ENCODE measurements at regions not wholly inside any gene's neighbourhood (a gene's known extent, or its start where the extent isn't known, plus 50 kb on each side); places are given as distances from the start of the nearest gene placed in this dataset.

DNA sequence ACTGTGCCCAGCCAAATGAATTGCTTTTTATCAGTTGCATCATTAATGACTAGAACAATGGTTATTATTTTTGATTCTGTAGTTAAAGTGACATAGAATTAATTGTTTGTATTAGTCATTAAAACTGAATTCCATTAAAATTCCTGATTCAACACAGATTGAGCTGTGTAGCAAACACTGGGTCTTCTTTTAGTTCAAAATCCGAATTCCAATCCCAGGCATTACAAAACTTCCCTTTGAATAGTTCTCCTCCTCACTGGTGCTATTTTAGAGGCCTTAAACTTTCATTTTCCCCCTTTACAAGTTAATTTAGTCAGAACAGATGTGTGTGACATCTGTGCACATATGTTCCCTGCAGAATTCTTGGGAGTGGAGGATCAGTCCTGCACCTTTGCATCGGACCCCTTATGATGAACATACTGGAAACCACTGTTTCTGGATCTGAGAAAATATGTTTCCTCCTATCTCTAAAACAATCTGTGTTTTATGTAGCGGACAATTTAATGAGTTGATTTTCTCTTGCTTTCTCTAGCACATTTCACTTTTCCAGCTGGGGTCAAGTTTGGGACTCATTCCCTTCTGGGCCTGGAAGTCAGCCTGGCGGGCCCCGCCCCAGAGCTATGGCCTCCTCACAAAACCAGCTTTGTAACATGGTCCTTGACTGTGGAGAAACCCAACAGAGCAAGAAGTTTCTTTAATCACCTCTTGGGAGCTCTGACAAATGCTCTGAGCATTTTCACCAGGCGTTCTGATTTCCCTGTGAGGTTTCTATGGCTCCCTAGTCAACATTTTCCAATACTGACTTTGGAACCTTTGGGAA, 87.9 kb upstream of the MAMDC2 start:
- no peak for DNase-seq (ENCODE audit: low read depth)

DNA sequence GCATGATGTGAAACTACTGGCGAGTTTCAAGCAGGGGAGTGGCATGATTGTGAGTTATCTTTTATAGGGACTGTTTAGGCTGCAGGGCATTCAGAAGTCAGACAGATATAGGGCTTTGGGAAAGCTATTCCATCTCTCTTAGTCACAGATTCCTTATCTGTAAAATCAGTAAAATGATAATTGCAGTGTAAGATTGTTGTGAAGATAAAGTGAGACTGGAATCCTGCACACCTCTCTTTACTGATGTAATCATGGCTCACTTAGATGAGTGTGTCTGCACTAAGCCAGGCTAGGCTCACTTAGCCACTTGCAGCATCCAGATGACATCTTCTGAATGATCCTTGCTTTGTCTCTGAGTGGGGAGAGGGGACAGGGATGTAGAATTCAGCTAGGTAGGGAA, 81.8 kb upstream of the MAMDC2 start:
- no peak for DNase-seq (ENCODE audit: low read depth)

DNA sequence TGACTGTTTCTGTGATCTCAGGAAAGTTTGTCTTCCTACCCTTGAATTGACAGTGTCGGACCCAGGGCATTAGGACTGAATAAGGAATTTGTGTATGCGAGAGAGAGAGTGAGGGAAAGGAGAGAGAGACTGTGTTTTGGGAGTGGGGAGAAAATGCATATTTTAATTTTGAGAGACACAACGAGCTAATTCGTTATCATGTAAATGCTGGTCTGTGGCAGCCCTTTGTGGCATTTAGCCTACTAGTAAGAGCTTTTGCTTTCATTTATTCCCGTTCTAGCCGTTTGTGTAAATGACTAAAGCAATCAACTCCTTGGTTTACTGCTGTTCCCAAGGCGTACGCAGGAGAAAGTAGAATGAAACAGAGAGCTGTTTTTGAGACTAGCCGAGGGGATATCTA, 79.8 kb upstream of the MAMDC2 start:
- DNase-seq (ENCODE audit: low read depth) = no peak

DNA sequence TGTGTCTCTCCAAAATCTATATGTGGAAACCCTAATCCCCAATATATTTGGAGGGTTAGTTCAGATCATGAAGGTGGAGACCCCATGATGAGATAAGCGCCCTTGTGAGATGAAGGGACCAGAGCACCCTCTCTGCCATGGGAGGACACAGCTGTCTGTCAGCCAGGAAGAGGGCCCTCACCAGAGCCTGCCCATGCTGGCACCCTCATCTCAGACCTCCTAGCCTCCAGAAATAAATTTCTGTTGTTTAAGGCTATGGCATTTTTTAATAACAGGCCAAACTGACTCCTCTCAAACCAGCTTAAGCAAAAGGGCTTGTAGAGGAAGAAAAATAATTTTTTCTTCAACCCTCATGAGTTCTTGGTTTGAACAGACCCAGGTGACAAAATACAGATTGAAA, 79.2 kb upstream of the MAMDC2 start:
- no peak for DNase-seq (ENCODE audit: low read depth)

DNA sequence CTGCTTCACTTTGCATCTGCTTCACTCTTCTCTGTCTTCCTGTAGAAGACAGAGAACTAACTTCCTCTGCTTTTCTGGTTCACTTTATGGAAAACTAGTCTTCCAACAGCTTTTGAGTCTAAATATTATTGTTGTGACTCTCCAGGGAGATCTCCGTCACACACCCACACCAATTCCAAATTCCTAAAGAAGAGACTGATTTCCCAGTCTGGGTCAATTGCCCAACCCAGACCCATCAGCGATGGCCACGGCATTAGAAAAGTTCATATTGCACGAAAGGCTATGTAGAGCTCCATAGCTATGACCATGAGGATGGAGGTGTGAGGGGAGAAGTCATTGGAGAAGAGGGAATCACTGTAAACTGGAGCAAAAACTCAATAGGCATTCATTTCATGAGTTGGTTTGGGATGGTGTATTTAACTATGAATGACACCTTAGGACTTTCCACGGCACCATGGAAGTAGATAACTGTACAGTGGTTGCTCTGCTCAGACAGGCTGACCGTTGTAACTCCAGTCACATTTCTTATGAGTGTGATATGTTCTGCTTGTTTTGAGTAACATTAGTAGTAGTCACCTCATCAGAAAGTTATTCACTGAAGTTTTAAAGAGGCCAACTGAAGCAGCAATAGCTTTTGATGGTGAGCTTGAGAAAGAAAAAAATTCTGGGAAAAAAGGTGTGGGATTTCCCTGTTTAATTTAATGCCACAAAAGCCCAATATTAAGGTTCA, 78.1 kb upstream of the MAMDC2 start:
- no peak for DNase-seq (ENCODE audit: low read depth)

DNA sequence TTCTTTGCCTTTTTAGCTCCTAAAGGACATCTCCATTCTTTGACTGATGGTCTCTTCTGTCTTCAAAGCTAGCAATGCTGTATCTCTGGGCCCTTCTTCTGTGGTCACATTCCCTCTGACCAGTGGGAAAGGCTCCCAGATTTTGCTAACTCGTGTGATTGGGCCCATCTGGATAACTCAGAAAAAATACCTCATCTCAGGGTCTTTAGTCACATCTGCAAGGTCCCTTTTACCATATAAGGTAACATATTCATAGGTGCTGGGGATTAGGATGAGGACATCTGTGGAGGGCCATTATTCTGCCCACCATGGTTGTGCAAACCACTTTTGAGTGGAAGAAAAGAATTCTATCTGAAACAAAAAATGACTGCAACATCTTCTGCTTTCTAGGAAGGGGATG, 76.3 kb upstream of the MAMDC2 start:
- no peak for DNase-seq (ENCODE audit: low read depth)

DNA sequence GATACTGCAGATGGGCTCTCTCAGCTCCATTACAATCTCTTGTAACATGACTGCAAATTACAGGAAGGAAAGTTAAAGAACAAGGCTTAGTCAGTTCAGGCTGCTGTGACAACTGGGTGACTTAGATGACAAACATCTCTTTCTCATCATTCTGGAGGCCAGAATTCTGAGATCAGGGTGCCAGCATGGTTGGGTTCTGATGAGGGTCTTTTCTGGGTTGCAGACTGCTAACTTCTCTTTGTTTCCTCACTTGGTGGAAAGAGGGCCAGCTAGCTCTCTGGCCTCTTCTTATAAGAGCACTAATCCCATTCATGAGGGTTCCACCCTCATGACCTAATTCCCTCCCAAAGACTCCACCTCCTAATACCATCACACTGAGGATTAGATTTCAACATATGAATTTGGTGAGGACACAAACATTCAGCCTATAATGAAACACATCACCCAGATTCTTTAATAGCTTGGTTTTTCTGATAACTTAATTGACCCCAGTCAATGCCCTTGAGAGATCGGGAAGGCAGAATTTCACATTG, 73.6 kb upstream of the MAMDC2 start:
- no peak for DNase-seq (ENCODE audit: low read depth)

DNA sequence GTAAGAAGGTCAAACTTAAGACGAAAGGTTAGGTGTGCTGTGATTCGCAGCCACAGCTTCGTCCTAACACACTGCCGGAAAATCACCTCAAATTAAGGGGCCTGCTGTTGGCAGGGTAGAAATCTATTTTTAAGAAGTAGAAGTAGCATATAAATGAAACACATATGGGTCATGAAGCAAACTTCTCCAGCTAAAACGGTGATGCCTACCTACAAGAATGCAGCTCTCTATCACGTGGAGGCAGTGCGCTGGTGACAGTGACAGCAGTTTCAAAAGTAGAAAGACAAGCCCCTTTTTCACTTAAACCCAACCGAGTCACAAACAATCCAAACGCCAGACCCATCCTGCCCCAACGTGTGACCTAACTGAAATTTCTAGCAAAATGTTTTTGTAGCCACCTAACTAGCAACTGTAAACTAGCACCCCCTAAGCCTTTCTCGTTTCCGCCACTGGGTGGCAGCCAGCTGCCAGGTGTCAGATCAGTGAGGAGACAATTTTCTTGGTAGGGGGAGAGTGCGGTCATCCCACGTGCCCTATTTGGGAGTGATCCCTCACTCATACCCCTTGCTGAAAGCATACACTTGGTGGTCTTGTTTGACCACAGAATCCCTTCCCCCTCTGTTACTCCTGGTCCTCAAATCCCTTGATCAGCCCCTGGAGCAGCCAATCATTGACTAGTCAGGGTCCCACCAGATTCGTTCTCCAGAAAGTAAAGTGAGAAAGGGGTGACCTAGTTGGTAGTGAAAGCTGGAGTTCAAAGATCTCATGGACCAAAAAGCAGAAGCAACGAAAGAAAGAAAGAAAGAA, 71.8 kb upstream of the MAMDC2 start:
- peak; percentile 83 for DNase-seq (ENCODE audit: low read depth)

DNA sequence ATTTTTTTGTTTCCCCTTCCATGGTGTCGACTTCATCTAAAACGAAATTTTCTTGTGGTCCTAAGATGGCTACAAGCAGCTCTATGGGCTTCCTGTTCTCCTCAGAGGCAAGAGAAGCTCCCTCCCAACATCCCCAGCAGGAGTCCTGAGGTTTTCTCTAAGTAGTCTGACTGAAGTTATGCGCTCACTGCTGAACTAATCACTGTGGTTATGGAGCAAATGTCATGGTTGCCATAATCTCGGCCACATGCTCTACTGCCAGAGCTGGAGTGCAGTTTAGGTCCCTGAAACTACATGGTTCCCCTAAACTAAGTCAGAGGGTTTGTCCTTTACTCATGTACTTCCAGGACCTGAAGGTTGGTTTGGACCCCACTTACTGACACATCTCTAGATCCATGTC, 68.0 kb upstream of the MAMDC2 start:
- peak; percentile 91 for DNase-seq (ENCODE audit: low read depth)

DNA sequence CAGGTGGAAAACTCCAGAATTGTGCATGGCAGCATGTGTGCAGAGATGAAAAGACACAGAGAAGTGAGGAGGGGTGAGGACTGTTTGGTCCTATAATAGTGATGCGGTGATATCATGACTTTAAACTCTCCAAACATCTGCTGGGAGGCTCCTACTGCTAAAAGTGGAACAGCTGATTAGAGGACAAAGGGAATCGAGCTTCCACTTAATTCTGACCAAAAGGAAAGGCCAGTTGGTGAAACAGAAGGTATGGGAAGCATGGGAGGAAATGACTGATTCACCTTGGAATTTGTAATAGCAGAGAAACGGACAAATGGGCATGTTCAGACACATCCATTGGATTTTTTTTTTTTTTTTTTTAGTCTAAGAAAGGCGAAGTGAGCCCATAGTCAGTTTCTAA, 67.5 kb upstream of the MAMDC2 start:
- DNase-seq (ENCODE audit: low read depth) = peak; percentile 98

DNA sequence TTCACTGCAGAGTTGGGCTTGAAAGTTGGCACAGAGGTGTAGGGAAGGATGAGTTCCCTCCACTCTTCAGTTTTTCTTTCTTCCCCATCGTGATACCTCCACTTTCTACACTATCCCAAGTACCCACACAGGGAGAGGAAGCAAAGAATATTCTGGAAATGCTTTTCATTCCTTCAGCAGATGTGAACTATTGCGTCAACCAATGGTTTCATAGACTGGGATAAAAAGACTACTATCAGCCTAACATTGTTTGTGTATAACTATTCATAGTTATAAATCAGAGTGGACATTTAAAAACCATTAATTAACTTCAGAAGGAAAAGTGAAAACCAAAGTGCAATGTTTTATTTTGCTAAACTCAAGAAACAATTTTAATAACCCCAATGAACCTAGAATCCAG, 63.6 kb upstream of the MAMDC2 start:
- DNase-seq (ENCODE audit: low read depth) = no peak

DNA sequence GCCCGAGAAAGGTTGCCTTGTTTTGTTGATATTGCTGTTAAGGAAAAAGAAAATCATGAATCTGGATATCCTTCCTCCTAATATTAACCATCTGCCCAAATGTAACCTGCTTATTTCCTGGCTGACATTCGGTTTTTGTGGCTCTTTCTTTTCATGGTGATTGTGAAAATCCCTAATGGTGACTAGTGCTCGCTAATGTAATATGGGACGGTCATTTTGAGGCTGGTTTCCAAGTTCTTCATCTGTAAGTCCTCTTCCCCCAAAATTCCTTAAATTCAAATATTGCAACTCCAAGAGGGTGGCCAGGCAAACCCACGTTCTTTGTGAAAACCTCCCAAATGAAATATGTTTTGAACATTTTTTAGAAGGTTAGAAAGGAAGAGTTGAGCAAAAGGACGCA, 63.1 kb upstream of the MAMDC2 start:
- DNase-seq (ENCODE audit: low read depth) = no peak

DNA sequence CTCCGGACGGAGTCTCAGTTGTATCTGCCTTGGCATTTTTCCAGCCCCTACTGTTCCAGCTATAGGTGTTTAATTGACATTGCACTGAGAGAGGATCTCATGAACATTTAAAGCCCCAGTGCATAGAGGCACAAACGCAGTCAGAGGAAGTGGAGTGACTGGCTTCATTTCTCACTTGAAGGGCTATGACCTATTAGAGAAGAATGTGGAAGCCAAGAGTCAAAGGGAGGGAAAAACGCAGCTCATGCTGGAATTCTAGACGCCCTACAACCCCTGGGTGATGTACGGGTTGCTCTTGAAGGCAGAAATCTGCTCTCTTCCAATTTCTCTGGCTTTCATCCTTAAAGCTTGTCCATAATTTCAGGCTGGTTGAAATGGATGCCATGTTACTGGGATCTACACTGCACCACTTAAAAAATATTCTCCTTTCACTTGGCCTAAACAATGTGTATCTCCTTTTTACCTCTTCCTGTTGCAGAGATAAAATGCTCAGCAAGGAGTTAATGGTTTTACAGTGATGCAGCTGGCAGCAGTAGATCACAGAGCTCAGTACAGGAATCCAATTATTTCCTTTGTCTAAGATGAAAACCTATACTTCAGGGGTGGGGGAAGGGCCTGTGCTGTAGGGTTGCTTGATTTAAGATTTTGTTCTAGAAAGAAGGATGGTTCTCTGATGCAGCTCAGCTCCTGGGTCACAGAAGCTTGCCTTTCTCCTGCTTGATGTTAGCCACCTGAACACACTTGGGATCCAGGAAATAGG, 61.8 kb upstream of the MAMDC2 start:
- peak; percentile 55 for DNase-seq (ENCODE audit: low read depth)

DNA sequence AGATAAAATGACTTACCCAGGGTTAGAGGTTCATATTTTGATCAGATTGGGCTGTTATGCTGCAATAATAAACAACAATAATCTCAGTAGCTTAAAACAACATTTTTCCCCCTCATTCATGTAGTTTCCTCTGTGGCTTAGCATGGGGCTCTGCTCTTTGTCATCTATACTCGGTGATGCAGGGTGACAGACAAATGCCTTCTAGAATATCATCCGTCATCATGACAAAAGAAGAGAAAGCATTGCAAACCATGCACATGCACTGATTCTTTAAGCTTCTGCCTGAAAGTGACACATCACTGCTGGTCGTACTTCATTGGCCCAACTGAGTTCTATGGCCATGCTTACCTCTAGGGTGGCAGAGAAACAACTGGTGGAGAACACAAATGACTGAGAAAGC, 58.8 kb upstream of the MAMDC2 start:
- no peak for DNase-seq (ENCODE audit: low read depth)

DNA sequence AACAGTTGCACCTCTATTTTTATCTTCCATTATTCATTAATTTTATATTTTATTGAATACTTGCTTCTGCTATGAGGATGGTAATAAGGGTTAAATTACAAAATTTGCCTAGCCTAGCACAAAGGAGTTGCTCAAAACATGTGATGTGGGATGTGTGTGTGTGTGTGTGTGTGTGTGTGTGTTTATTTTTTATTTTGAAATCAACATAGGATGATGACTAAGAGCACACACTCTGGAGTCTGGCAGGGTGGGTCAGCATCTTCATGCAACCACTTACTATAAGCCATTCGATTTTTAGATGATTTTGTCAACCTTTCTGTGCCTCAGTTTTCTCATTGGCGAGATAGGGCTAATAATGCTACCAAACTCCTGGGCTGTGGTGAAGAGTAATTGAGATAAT, 57.7 kb upstream of the MAMDC2 start:
- no peak for DNase-seq (ENCODE audit: low read depth)

DNA sequence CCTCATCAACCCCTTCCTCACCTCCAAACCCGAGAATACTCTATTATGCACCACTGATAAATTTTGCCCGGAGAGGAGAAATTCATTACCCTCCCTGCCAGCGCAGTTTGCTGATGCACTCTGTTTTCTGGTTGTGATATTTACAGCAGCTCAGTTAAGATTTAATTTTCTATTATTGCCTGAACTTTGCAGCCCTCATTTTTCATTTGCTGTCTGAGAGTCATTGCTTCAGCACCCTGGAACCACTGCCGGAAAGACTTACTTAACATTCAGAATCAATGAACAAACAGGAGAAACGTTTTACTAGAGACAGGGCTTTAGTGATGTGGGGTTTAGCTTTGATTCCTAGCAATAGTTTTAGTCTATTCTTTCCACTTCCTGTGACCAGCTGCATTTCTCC, 56.7 kb upstream of the MAMDC2 start:
- DNase-seq (ENCODE audit: low read depth) = no peak

DNA sequence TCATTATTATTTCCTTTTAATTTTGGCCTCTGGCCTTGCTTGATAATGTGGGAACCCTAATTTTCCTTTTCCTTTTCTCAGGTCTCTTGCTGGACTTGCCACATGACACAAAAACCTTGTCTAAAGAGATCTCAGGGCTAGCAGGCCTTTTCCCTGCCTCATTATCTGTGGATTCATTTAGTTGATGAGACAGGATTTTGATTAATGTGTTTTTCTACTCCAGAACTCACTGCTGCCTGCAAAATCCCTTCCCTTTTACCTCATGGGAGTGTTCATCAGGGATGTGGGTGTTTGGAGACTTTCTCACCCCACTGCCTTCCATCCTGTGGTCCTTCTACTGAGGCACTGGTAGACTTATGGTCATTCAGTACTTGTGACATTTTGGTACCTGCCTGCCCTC, 56.2 kb upstream of the MAMDC2 start:
- DNase-seq (ENCODE audit: low read depth) = no peak

DNA sequence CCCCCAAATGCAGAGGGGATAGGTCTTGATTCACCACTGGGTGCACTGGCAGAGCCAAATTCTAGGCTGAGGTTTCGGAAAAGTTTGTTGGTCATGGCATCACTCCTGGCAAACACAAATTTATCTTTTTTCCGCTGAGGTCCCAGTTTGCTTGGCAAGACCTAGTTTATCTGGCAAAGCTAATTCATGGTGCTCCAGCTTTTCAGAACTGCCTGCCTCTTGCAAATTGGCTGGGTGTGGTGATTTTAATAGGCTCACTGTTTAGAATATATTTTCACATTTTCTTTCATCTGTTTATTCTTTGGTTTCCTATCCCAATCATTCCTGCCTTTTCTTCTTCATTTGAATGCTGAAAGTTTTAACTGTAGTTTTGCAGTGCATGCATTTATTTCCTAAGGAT, 50.5 kb upstream of the MAMDC2 start:
- DNase-seq (ENCODE audit: low read depth) = no peak
